IPS DF 6.9 (cell line): ENCODE measurements at regions not wholly inside any gene's neighbourhood (a gene's known extent, or its start where the extent isn't known, plus 50 kb on each side); places are given as distances from the start of the nearest gene placed in this dataset.

ENCODE experiments used
- DNase-seq: peaks from one replicate; pipeline ENCODE4 v3.0.0-alpha.2; 2013; ENCODE audit warnings: low read depth, low spot score
- H3K27ac ChIP-seq: one replicate; pipeline ENCODE4 v1.5.1; 2013; ENCODE audit warnings: low read length, control low read depth
- H3K27me3 ChIP-seq: 2 replicates; pipeline ENCODE4 v1.6.1; 2013; ENCODE audit warnings: mild to moderate bottlenecking, low read length; ENCODE audit not compliant: control insufficient read depth, insufficient read depth
- H3K36me3 ChIP-seq: 2 replicates; pipeline ENCODE4 v1.6.1; 2013; ENCODE audit warnings: low read length; ENCODE audit not compliant: control insufficient read depth, insufficient read depth
- H3K4me1 ChIP-seq: 2 replicates; pipeline ENCODE4 v1.6.1; 2013; ENCODE audit warnings: low read length; ENCODE audit not compliant: control insufficient read depth, insufficient read depth
- H3K4me3 ChIP-seq: 2 replicates; pipeline ENCODE4 v1.5.1; 2013; ENCODE audit warnings: mild to moderate bottlenecking, low read length
- H3K9me3 ChIP-seq: 2 replicates; pipeline ENCODE4 v1.6.1; 2013; ENCODE audit warnings: low read length, inconsistent platforms; ENCODE audit not compliant: control insufficient read depth, insufficient read depth

- DNase-seq: no peak
- Histone ChIP-seq H3K9me3 (no peaks in the 10 kb centered on the region), H3K4me1 (no peaks in the 10 kb centered on the region), H3K36me3 (no peaks in the 10 kb centered on the region), H3K27me3 (no peaks in the 10 kb centered on the region), H3K27ac (no peak overlapping the region), H3K4me3 (no peak overlapping the region)
Measured at GRCh38 chr3:101042996-101043686, 49.9 kb upstream of the ABI3BP start.
